GM12891 (cell line): ENCODE measurements at regions not wholly inside any gene's neighbourhood (a gene's known extent, or its start where the extent isn't known, plus 50 kb on each side); places are given as distances from the start of the nearest gene placed in this dataset.

Source experiments
- POLR2A ChIP-seq: IDR thresholded peaks from 2 replicates; pipeline ENCODE4 v1.6.1; 2011; ENCODE audit warnings: low read depth, low read length, control low read depth
- POLR2AphosphoS5 ChIP-seq: IDR thresholded peaks from 2 replicates; pipeline ENCODE4 v1.6.1; 2011; ENCODE audit warnings: low read depth, low read length, control low read depth

- TF ChIP-seq POLR2AphosphoS5 = no peak
- TF ChIP-seq POLR2A = no peak
Measured at GRCh38 chr2:57100436-57100835, 916.6 kb downstream of the CCDC85A start.
